IMR-90 (cell line): ENCODE measurements at regions not wholly inside any gene's neighbourhood (a gene's known extent, or its start where the extent isn't known, plus 50 kb on each side); places are given as distances from the start of the nearest gene placed in this dataset.

ENCODE experiments used
- ATAC-seq: fragments of 200-7000 bp; cut with Tn5 transposase; 2 replicates; pipeline ENCODE4 v1.9.1; 2020; ENCODE audit warnings: low read depth, mild to moderate bottlenecking, moderate library complexity
- BruUV-seq: library from RNA; stranded (reverse); fragments of 400-500 nt; replicated peaks from 2 replicates; lab custom pipeline; 2021; lab: Mats Ljungman, UMichigan
- CTCF ChIA-PET: fragments of 300-600 bp; formaldehyde crosslinking; extraction: SDS; loops from one replicate; lab custom pipeline; 2021; ENCODE audit warnings: antibody characterized with exemption; lab: Yijun Ruan, JAX
- POLR2A ChIA-PET: fragments of 300-600 bp; sonication (Branson Sonifier 250); formaldehyde crosslinking; loops from one replicate; lab custom pipeline; 2022; ENCODE audit warnings: antibody characterized with exemption; ENCODE audit not compliant: unreplicated experiment; lab: Charles Lee
- DNase-seq: peaks from one replicate; pipeline ENCODE4 v3.0.0; 2013
- H2AFZ ChIP-seq: replicated peaks from 2 replicates; pipeline ENCODE3; 2013; ENCODE audit warnings: low read length, mild to moderate bottlenecking; ENCODE audit not compliant: poor library complexity
- H2AK5ac ChIP-seq: 2 replicates; pipeline ENCODE4 v1.6.1; 2013; ENCODE audit warnings: low read depth, low read length, inconsistent platforms
- H2AK9ac ChIP-seq: replicated peaks from 2 replicates; pipeline ENCODE3; 2013; ENCODE audit warnings: mild to moderate bottlenecking, low read depth, low read length, moderate library complexity; ENCODE audit not compliant: poor library complexity
- H2BK120ac ChIP-seq: 2 replicates; pipeline ENCODE4 v1.6.1; 2013; ENCODE audit warnings: low read depth, low read length, inconsistent platforms
- H2BK15ac ChIP-seq: 3 replicates; pipeline ENCODE4 v1.6.1; 2013; ENCODE audit warnings: low read depth, low read length, inconsistent platforms
- H2BK20ac ChIP-seq: 2 replicates; pipeline ENCODE4 v1.6.1; 2013; ENCODE audit warnings: low read depth, mild to moderate bottlenecking, inconsistent platforms, low read length, moderate library complexity
- H2BK5ac ChIP-seq: 2 replicates; pipeline ENCODE4 v1.6.1; 2013; ENCODE audit warnings: mild to moderate bottlenecking, low read depth, low read length, inconsistent platforms; ENCODE audit not compliant: poor library complexity, severe bottlenecking
- H3K14ac ChIP-seq: replicated peaks from 2 replicates; pipeline ENCODE4 v1.6.1; 2013; ENCODE audit warnings: low read depth, low read length, inconsistent platforms
- H3K18ac ChIP-seq: 2 replicates; pipeline ENCODE4 v1.6.1; 2013; ENCODE audit warnings: low read depth, low read length, control low read depth
- H3K23ac ChIP-seq: 2 replicates; pipeline ENCODE4 v1.6.1; 2013; ENCODE audit warnings: low read depth, low read length, inconsistent platforms
- H3K27ac ChIP-seq: 2 replicates; pipeline ENCODE4 v1.5.1; 2013; ENCODE audit warnings: mild to moderate bottlenecking, control low read depth, low read length; ENCODE audit not compliant: insufficient read depth
- H3K27me3 ChIP-seq: 2 replicates; pipeline ENCODE4 v1.6.1; 2013; ENCODE audit warnings: low read length; ENCODE audit not compliant: control insufficient read depth, insufficient read depth
- H3K36me3 ChIP-seq: 2 replicates; pipeline ENCODE4 v1.6.1; 2013; ENCODE audit warnings: low read length, mixed read lengths; ENCODE audit not compliant: control insufficient read depth, insufficient read depth
- H3K4ac ChIP-seq: 2 replicates; pipeline ENCODE4 v1.6.1; 2013; ENCODE audit warnings: low read depth, low read length, inconsistent platforms
- H3K4me1 ChIP-seq: 2 replicates; pipeline ENCODE4 v1.6.1; 2013; ENCODE audit warnings: low read length, mixed read lengths; ENCODE audit not compliant: control insufficient read depth, insufficient read depth
- H3K4me2 ChIP-seq: 2 replicates; pipeline ENCODE4 v1.6.1; 2013; ENCODE audit warnings: low read depth, mild to moderate bottlenecking, control low read depth, low read length, moderate library complexity
- H3K4me3 ChIP-seq: 2 replicates; pipeline ENCODE4 v1.5.1; 2013; ENCODE audit warnings: low read depth, mild to moderate bottlenecking, control low read depth, low read length, moderate library complexity; ENCODE audit not compliant: insufficient read depth
- H3K56ac ChIP-seq: 2 replicates; pipeline ENCODE4 v1.6.1; 2013; ENCODE audit warnings: low read length, inconsistent platforms; ENCODE audit not compliant: insufficient read depth; ENCODE audit errors: extremely low read depth
- H3K79me1 ChIP-seq, 2 experiments: 2 replicates each; pipeline ENCODE4 v1.6.1; 2013; ENCODE audit warnings: low read length in 2 of 2, inconsistent platforms in 1 of 2, low read depth in 1 of 2
- H3K9ac ChIP-seq: 2 replicates; pipeline ENCODE4 v1.6.1; 2013; ENCODE audit warnings: low read depth, low read length, control low read depth
- H3K9me1 ChIP-seq: 2 replicates; pipeline ENCODE4 v1.6.1; 2013; ENCODE audit warnings: low read length, inconsistent platforms; ENCODE audit not compliant: insufficient read depth
- H3K9me3 ChIP-seq: 2 replicates; pipeline ENCODE4 v1.6.1; 2013; ENCODE audit warnings: low read length; ENCODE audit not compliant: control insufficient read depth, insufficient read depth
- H4K20me1 ChIP-seq: 2 replicates; pipeline ENCODE4 v1.6.1; 2013; ENCODE audit warnings: low read length, inconsistent platforms; ENCODE audit not compliant: insufficient read depth
- H4K5ac ChIP-seq: 2 replicates; pipeline ENCODE4 v1.6.1; 2013; ENCODE audit warnings: mild to moderate bottlenecking, low read depth, low read length, control low read depth
- H4K8ac ChIP-seq, 2 experiments: 2 replicates each; pipeline ENCODE4 v1.6.1; 2013; ENCODE audit warnings: low read depth in 2 of 2, low read length in 2 of 2, control low read depth in 1 of 2, inconsistent platforms in 1 of 2
- H4K91ac ChIP-seq: 2 replicates; pipeline ENCODE4 v1.6.1; 2013; ENCODE audit warnings: low read depth, low read length, inconsistent platforms; ENCODE audit not compliant: insufficient read depth
- BHLHE40 ChIP-seq: fragments of 150-350 bp; IDR thresholded peaks from 2 replicates; pipeline ENCODE4 v1.6.1; 2016; ENCODE audit warnings: mild to moderate bottlenecking, low read depth, low read length
- CEBPB ChIP-seq: IDR thresholded peaks from 2 replicates; pipeline ENCODE4 v1.6.1; 2012; ENCODE audit warnings: low read depth, low read length, improper control_type of control experiment
- CTCF ChIP-seq: conservative IDR thresholded peaks from 2 replicates; pipeline ENCODE4 v1.5.1; 2012; ENCODE audit warnings: mild to moderate bottlenecking, low read depth, low read length, improper control_type of control experiment
- FOS ChIP-seq: fragments of 150-350 bp; IDR thresholded peaks from 2 replicates; pipeline ENCODE4 v1.6.1; 2016; ENCODE audit warnings: low read depth, low read length
- MAFK ChIP-seq: IDR thresholded peaks from 2 replicates; pipeline ENCODE4 v1.6.1; 2012; ENCODE audit warnings: low read depth, low read length, improper control_type of control experiment
- MXI1 ChIP-seq: IDR thresholded peaks from 2 replicates; pipeline ENCODE4 v1.6.1; 2012; ENCODE audit warnings: low read depth, mild to moderate bottlenecking, low read length, moderate library complexity, borderline replicate concordance
- NFE2L2 ChIP-seq: fragments of 150-350 bp; IDR thresholded peaks from 2 replicates; pipeline ENCODE4 v1.6.1; 2016; ENCODE audit warnings: low read depth, mild to moderate bottlenecking, low read length
- POLR2A ChIP-seq: IDR thresholded peaks from 2 replicates; pipeline ENCODE4 v1.6.1; 2012; ENCODE audit warnings: mild to moderate bottlenecking, low read depth, low read length
- RAD21 ChIP-seq: IDR thresholded peaks from 2 replicates; pipeline ENCODE4 v1.6.1; 2012; ENCODE audit warnings: low read length, improper control_type of control experiment
- RFX5 ChIP-seq: IDR thresholded peaks from 2 replicates; pipeline ENCODE4 v1.8.0; 2012; ENCODE audit warnings: low read depth, mild to moderate bottlenecking, low read length, moderate library complexity
- SMC3 ChIP-seq: fragments of 150-350 bp; IDR thresholded peaks from 2 replicates; pipeline ENCODE4 v1.6.1; 2016; ENCODE audit warnings: low read depth, mild to moderate bottlenecking, antibody characterized with exemption, low read length, moderate library complexity
- USF2 ChIP-seq: fragments of 150-350 bp; IDR thresholded peaks from 2 replicates; pipeline ENCODE4 v1.6.1; 2017; ENCODE audit warnings: mild to moderate bottlenecking, antibody characterized with exemption, low read length, low read depth
- dilution Hi-C: fragments of 300-500 bp; cut with HindIII; formaldehyde crosslinking; loops from one replicate; pipeline ENCODE4 v1.14.3; 2018; ENCODE audit warnings: low sequenced_read_pairs; ENCODE audit not compliant: unreplicated experiment
- in situ Hi-C: fragments of 300-500 bp; cut with MboI; formaldehyde crosslinking; loops from 3 replicates; pipeline ENCODE4 v1.14.3; 2019; ENCODE audit warnings: low sequenced_read_pairs, inconsistent platforms, mixed read lengths
- intact Hi-C: fragments of 100-400 bp; cut with micrococcal nuclease; formaldehyde crosslinking; loops from 2 replicates; pipeline ENCODE4 v1.10.0; 2022

- no peaks in the 10 kb centered on the region for H4K20me1 ChIP-seq
- no peak overlapping the region for H3K56ac ChIP-seq
- no peak overlapping the region for H3K4me2 ChIP-seq
- H2BK15ac ChIP-seq = no peak overlapping the region
- CTCF ChIA-PET = no interaction called here
- no peaks in the 10 kb centered on the region; the same call in 1 of the 2 replicates for H3K9me3 ChIP-seq
- intact Hi-C loops = no loop called here
- TF ChIP-seq BHLHE40 (no peak), MAFK (no peak), CTCF (no peak), RFX5 (no peak), SMC3 (no peak), POLR2A (no peak), CEBPB (no peak), RAD21 (no peak), MXI1 (no peak), USF2 (no peak), FOS (no peak), NFE2L2 (no peak)
- H4K5ac ChIP-seq = no peak overlapping the region
- H3K79me1 ChIP-seq = no peaks in the 10 kb centered on the region
- no peaks in the 10 kb centered on the region for H3K27me3 ChIP-seq
- H2AK9ac ChIP-seq = no peak overlapping the region
- in situ Hi-C loops = no loop called here
- H2BK20ac ChIP-seq = no peak overlapping the region
- DNase-seq (no peak), ATAC-seq (no peak)
- no peak overlapping the region for H2BK120ac ChIP-seq
- no peaks in the 10 kb centered on the region for H3K36me3 ChIP-seq
- no peak overlapping the region for H3K4me3 ChIP-seq
- no peaks in the 10 kb centered on the region for H3K9me1 ChIP-seq
- dilution Hi-C loops = no loop called here
- no peak overlapping the region for H2BK5ac ChIP-seq
- H3K18ac ChIP-seq = no peak overlapping the region
- H3K4ac ChIP-seq = no peak overlapping the region
- no peak overlapping the region for H2AFZ ChIP-seq
- no peaks in the 10 kb centered on the region for H3K4me1 ChIP-seq
- no peak overlapping the region for H4K91ac ChIP-seq
- POLR2A ChIA-PET = no interaction called here
- H3K9ac ChIP-seq = no peak overlapping the region
- H3K23ac ChIP-seq = no peak overlapping the region
- H3K27ac ChIP-seq = no peak overlapping the region
- no peak overlapping the region for H3K14ac ChIP-seq
- no TSS peak for BruUV-seq
- H4K8ac ChIP-seq = no peak overlapping the region
- no peak overlapping the region for H2AK5ac ChIP-seq
These were observed 571.4 kb downstream of the EPHA7 start for GRCh38 chr6:92847988-92848387.
